HEK293 (cell line): ENCODE measurements at regions not wholly inside any gene's neighbourhood (a gene's known extent, or its start where the extent isn't known, plus 50 kb on each side); places are given as distances from the start of the nearest gene placed in this dataset.

ENCODE experiments used
- CTCF ChIA-PET: fragments of 350-600 bp; formaldehyde crosslinking; extraction: SDS; loops from one replicate; lab custom pipeline; 2021; ENCODE audit warnings: antibody characterized with exemption; lab: Yijun Ruan, JAX
- POLR2A ChIA-PET: fragments of 300-600 bp; formaldehyde crosslinking; extraction: SDS; loops from one replicate; lab custom pipeline; 2020; ENCODE audit warnings: antibody characterized with exemption, inconsistent platforms; lab: Yijun Ruan, JAX
- H3K27ac ChIP-seq: fragments of 200-500 bp; sonication (Bioruptor generic); 2 replicates; pipeline ENCODE4 v1.5.1; 2014; ENCODE audit warnings: low read depth, low read length, control low read depth, inconsistent platforms; ENCODE audit errors: extremely low read depth
- H3K36me3 ChIP-seq, 2 experiments: fragments of 200-500 bp in 1 of 2; sonication (Bioruptor generic) in 1 of 2; 1 replicate in 1 of 2; 2 replicates in 1 of 2; pipeline ENCODE4 v1.5.1; 2014 to 2017; ENCODE audit warnings: inconsistent platforms in 2 of 2, low read length in 2 of 2; ENCODE audit not compliant: control insufficient read depth in 2 of 2, insufficient read depth in 1 of 2
- H3K4me1 ChIP-seq: fragments of 200-500 bp; sonication (Bioruptor generic); 2 replicates; pipeline ENCODE4 v1.5.1; 2014; ENCODE audit warnings: mild to moderate bottlenecking, low read length, inconsistent platforms; ENCODE audit not compliant: control insufficient read depth, insufficient read depth
- H3K4me3 ChIP-seq: 2 replicates; pipeline ENCODE4 v1.5.1; 2011; ENCODE audit warnings: low read depth, mild to moderate bottlenecking, control low read depth, low read length, moderate library complexity
- H3K9me3 ChIP-seq: fragments of 200-500 bp; sonication (Bioruptor generic); 2 replicates; pipeline ENCODE4 v1.5.1; 2014; ENCODE audit warnings: low read depth, low read length, inconsistent platforms; ENCODE audit not compliant: control insufficient read depth, insufficient read depth
- BCL11B ChIP-seq: fragments of 450-650 bp; formaldehyde crosslinking; IDR thresholded peaks from 2 replicates; pipeline ENCODE4 v1.5.1; 2016; ENCODE audit warnings: low read depth, missing biosample characterization, missing genetic modification characterization
- GLIS2 ChIP-seq: fragments of 450-650 bp; formaldehyde crosslinking; IDR thresholded peaks from 2 replicates; pipeline ENCODE4 v1.5.1; 2016; ENCODE audit warnings: missing biosample characterization, missing genetic modification characterization
- KLF1 ChIP-seq: fragments of 450-650 bp; formaldehyde crosslinking; IDR thresholded peaks from 2 replicates; pipeline ENCODE4 v1.5.1; 2016; ENCODE audit warnings: missing biosample characterization, missing genetic modification characterization
- ZNF214 ChIP-seq: fragments of 450-650 bp; formaldehyde crosslinking; IDR thresholded peaks from 2 replicates; pipeline ENCODE4 v1.5.1; 2017; ENCODE audit warnings: missing biosample characterization, mild to moderate bottlenecking, missing genetic modification characterization, borderline replicate concordance
- ZNF248 ChIP-seq: fragments of 450-650 bp; formaldehyde crosslinking; IDR thresholded peaks from 2 replicates; pipeline ENCODE4 v1.5.1; 2017; ENCODE audit warnings: missing biosample characterization, missing genetic modification characterization
- ZNF324 ChIP-seq: fragments of 450-650 bp; formaldehyde crosslinking; IDR thresholded peaks from 2 replicates; pipeline ENCODE4 v1.5.1; 2016; ENCODE audit warnings: missing biosample characterization, missing genetic modification characterization
- ZNF335 ChIP-seq: fragments of 450-650 bp; formaldehyde crosslinking; conservative IDR thresholded peaks from 2 replicates; pipeline ENCODE4 v1.5.1; 2016; ENCODE audit warnings: missing biosample characterization, missing genetic modification characterization
- ZNF391 ChIP-seq: fragments of 450-650 bp; formaldehyde crosslinking; IDR thresholded peaks from 2 replicates; pipeline ENCODE4 v1.5.1; 2016; ENCODE audit warnings: low read depth, missing biosample characterization, missing genetic modification characterization, borderline replicate concordance
- ZNF623 ChIP-seq: fragments of 450-650 bp; formaldehyde crosslinking; IDR thresholded peaks from 2 replicates; pipeline ENCODE4 v1.5.1; 2016; ENCODE audit warnings: missing biosample characterization, missing genetic modification characterization
- TF ChIP-seq, protein P1 (sequence below): fragments of 450-650 bp; formaldehyde crosslinking; IDR thresholded peaks from 2 replicates; pipeline ENCODE4 v1.5.1; 2016; ENCODE audit warnings: missing biosample characterization, missing genetic modification characterization
- TF ChIP-seq, protein P2 (sequence below): fragments of 450-650 bp; formaldehyde crosslinking; IDR thresholded peaks from 2 replicates; pipeline ENCODE4 v1.5.1; 2016; ENCODE audit warnings: missing biosample characterization, missing genetic modification characterization
- TF ChIP-seq, protein P3 (sequence below): fragments of 450-650 bp; formaldehyde crosslinking; IDR thresholded peaks from 2 replicates; pipeline ENCODE4 v1.5.1; 2016; ENCODE audit warnings: missing biosample characterization, missing genetic modification characterization
- TF ChIP-seq, protein P4 (sequence below): fragments of 450-650 bp; formaldehyde crosslinking; IDR thresholded peaks from 2 replicates; pipeline ENCODE4 v1.5.1; 2016; ENCODE audit warnings: missing biosample characterization, missing genetic modification characterization

DNA sequence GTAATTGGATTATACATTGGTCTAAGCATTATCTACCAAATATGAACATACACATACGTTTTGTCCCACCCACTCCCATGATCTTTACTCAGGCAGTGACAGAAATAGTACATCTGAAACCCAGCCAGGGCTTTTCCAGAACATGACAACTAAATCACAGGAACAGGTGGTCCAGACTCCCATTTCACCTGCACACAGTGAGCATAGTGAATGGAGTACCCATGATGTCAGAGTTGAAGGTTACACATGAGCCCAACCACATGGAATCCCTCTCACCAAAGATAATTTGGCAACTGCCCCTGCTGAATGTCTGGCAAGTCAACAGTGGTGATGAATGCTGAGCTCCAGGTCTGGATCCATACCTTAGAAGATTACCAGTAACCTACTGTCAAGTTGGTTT lies 411.9 kb upstream of the LUZP2 start (continued):
- TF ChIP-seq ZNF324 (tag by site-specific recombination), result no peak
- no peak for TF ChIP-seq BCL11B (tag by site-specific recombination)

DNA sequence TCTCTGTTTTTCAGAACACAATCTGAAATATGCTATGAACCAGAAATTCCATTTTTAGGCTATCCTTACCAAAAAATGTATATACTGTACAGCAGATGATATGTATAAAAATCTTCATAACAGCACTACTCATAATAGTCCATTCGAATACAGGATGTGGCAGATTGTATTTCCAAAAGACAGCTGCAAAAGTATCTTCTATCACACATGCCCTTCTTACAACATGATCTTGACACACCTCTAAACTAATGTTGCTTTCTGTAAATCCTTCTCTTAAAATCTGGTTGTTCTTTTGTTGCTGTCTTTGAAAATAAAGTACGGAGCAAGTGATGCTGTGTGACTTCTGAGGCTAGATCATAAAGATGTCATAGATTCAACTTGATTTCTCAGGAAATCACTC lies 409.9 kb upstream of the LUZP2 start:
- Histone ChIP-seq H3K4me3 (no peak overlapping the region), H3K4me1 (no peaks in the 10 kb centered on the region), H3K36me3 (no peaks in the 10 kb centered on the region), H3K27ac (no peak overlapping the region), H3K9me3 (no peaks in the 10 kb centered on the region)
- TF ChIP-seq GLIS2 (tag by site-specific recombination), result no peak
- TF ChIP-seq, protein P1, sequence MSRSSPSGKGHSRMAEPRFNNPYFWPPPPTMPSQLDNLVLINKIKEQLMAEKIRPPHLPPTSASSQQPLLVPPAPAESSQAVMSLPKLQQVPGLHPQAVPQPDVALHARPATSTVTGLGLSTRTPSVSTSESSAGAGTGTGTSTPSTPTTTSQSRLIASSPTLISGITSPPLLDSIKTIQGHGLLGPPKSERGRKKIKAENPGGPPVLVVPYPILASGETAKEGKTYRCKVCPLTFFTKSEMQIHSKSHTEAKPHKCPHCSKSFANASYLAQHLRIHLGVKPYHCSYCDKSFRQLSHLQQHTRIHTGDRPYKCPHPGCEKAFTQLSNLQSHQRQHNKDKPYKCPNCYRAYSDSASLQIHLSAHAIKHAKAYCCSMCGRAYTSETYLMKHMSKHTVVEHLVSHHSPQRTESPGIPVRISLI (tag by site-specific recombination), result no peak
- ChIA-PET CTCF (no interaction called here), POLR2A (no interaction called here)

DNA sequence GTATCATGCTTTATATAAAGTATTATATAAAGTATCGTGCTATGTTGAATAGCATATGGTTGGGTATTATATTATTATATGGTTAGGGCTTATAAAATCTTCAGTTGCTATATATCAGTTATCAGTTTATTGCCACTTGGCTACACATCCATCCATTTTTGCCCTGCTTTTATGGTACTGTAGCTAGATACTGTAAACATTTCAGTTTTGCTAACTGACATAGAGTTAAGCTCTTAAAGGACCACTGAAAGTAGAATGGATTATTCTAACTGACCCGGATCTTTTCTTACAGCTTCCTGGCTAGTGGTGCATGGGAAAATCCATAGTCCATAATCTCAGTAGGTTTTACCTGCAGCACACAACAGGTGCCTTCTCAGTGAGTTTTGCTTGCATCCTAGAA lies 405.3 kb upstream of the LUZP2 start:
- no peak for TF ChIP-seq ZNF335 (tag by site-specific recombination)
- TF ChIP-seq ZNF391 (tag by site-specific recombination), result no peak
- TF ChIP-seq, protein P2, sequence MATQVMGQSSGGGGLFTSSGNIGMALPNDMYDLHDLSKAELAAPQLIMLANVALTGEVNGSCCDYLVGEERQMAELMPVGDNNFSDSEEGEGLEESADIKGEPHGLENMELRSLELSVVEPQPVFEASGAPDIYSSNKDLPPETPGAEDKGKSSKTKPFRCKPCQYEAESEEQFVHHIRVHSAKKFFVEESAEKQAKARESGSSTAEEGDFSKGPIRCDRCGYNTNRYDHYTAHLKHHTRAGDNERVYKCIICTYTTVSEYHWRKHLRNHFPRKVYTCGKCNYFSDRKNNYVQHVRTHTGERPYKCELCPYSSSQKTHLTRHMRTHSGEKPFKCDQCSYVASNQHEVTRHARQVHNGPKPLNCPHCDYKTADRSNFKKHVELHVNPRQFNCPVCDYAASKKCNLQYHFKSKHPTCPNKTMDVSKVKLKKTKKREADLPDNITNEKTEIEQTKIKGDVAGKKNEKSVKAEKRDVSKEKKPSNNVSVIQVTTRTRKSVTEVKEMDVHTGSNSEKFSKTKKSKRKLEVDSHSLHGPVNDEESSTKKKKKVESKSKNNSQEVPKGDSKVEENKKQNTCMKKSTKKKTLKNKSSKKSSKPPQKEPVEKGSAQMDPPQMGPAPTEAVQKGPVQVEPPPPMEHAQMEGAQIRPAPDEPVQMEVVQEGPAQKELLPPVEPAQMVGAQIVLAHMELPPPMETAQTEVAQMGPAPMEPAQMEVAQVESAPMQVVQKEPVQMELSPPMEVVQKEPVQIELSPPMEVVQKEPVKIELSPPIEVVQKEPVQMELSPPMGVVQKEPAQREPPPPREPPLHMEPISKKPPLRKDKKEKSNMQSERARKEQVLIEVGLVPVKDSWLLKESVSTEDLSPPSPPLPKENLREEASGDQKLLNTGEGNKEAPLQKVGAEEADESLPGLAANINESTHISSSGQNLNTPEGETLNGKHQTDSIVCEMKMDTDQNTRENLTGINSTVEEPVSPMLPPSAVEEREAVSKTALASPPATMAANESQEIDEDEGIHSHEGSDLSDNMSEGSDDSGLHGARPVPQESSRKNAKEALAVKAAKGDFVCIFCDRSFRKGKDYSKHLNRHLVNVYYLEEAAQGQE (tag by site-specific recombination), result no peak
- no peaks in the 10 kb centered on the region for H3K9me3 ChIP-seq
- no peaks in the 10 kb centered on the region for H3K4me1 ChIP-seq
- H3K27ac ChIP-seq, result no peak overlapping the region
- ChIA-PET CTCF (no interaction called here), POLR2A (no interaction called here)
- no peak overlapping the region for H3K4me3 ChIP-seq
- H3K36me3 ChIP-seq, result no peaks in the 10 kb centered on the region

DNA sequence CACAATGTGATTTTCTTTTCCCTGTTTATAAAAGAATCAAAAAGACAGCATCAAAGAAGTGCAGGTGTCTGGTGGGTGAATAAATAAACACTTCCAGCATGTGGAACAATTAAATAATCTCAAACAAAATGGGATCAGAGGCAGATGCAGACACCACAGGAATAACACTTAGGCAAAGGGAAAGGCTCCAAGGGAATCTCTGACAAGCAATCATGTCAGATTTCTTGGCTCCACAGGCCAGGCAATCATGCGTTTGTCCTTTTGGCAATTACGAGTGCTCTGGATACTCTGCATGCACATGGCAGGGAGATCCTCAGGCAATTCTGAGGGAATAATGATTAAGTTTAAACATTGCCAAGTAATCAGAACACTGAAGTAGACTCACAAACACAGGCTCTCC lies 403.5 kb upstream of the LUZP2 start:
- TF ChIP-seq, protein P3, sequence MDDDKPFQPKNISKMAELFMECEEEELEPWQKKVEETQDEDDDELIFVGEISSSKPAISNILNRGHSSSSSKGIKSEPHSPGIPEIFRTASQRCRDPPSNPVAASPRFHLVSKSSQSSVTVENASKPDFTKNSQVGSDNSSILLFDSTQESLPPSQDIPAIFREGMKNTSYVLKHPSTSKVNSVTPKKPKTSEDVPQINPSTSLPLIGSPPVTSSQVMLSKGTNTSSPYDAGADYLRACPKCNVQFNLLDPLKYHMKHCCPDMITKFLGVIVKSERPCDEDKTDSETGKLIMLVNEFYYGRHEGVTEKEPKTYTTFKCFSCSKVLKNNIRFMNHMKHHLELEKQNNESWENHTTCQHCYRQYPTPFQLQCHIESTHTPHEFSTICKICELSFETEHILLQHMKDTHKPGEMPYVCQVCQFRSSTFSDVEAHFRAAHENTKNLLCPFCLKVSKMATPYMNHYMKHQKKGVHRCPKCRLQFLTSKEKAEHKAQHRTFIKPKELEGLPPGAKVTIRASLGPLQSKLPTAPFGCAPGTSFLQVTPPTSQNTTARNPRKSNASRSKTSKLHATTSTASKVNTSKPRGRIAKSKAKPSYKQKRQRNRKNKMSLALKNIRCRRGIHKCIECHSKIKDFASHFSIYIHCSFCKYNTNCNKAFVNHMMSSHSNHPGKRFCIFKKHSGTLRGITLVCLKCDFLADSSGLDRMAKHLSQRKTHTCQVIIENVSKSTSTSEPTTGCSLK, result no peak
- TF ChIP-seq ZNF214, result no peak
- no peak for TF ChIP-seq ZNF623 (tag by site-specific recombination)
- TF ChIP-seq ZNF248, result no peak
- TF ChIP-seq, protein P4, sequence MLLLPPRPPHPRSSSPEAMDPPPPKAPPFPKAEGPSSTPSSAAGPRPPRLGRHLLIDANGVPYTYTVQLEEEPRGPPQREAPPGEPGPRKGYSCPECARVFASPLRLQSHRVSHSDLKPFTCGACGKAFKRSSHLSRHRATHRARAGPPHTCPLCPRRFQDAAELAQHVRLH (tag by site-specific recombination), result no peak
- no peak for TF ChIP-seq KLF1 (tag by site-specific recombination)
- no peak overlapping the region for H3K4me3 ChIP-seq
- H3K27ac ChIP-seq, result no peak overlapping the region
- H3K9me3 ChIP-seq, result no peaks in the 10 kb centered on the region
- H3K36me3 ChIP-seq, result no peaks in the 10 kb centered on the region
- CTCF ChIA-PET, result no interaction called here
- POLR2A ChIA-PET, result no interaction called here
- no peaks in the 10 kb centered on the region for H3K4me1 ChIP-seq
